WTC11 (cell line): ENCODE measurements at regions not wholly inside any gene's neighbourhood (a gene's known extent, or its start where the extent isn't known, plus 50 kb on each side); places are given as distances from the start of the nearest gene placed in this dataset.

Experiments
- ATAC-seq: fragments of 200-7000 bp; cut with Tn5 transposase; 2 replicates; pipeline ENCODE4 v1.10.0; 2021; ENCODE audit warnings: mild to moderate bottlenecking, moderate library complexity
- CTCF ChIA-PET: fragments of 300-600 bp; sonication (Branson Sonifier 250); formaldehyde crosslinking; loops from one replicate; lab custom pipeline; 2021; ENCODE audit warnings: antibody characterized with exemption; lab: Charles Lee
- POLR2A ChIA-PET: fragments of 350-600 bp; sonication (Branson Sonifier 250); formaldehyde crosslinking; loops from one replicate; lab custom pipeline; 2021; ENCODE audit warnings: antibody characterized with exemption; lab: Charles Lee
- DNase-seq: peaks from one replicate; pipeline ENCODE4 v3.0.0; 2021; ENCODE audit warnings: low spot score
- H3K27ac Mint-ChIP-seq: 2 replicates; pipeline ENCODE4 v1.8.0; 2021; ENCODE audit warnings: mixed read lengths
- H3K27me3 Mint-ChIP-seq: 2 replicates; pipeline ENCODE4 v1.8.0; 2021; ENCODE audit warnings: low read depth, mild to moderate bottlenecking, moderate library complexity, mixed read lengths
- H3K36me3 Mint-ChIP-seq: 2 replicates; pipeline ENCODE4 v1.8.0; 2021; ENCODE audit warnings: mixed read lengths
- H3K4me1 Mint-ChIP-seq: 2 replicates; pipeline ENCODE4 v1.8.0; 2022; ENCODE audit warnings: mixed read lengths
- H3K4me3 Mint-ChIP-seq: 2 replicates; pipeline ENCODE4 v1.8.0; 2021; ENCODE audit warnings: mild to moderate bottlenecking, moderate library complexity, mixed read lengths
- H3K9me3 Mint-ChIP-seq: 2 replicates; pipeline ENCODE4 v1.8.0; 2021; ENCODE audit warnings: mixed read lengths
- AR ChIP-seq: fragments of 250-450 bp; sonication (Bioruptor Pico); IDR thresholded peaks from 2 replicates; pipeline ENCODE4 v1.9.0; 2021; ENCODE audit warnings: mild to moderate bottlenecking
- ATF6 ChIP-seq: sonication (generic); formaldehyde crosslinking; IDR thresholded peaks from 2 replicates; pipeline ENCODE4 v1.8.1; 2023; ENCODE audit warnings: mild to moderate bottlenecking, missing genetic modification reagents
- CBFB ChIP-seq: sonication (generic); formaldehyde crosslinking; IDR thresholded peaks from 2 replicates; pipeline ENCODE4 v1.8.1; 2022; ENCODE audit warnings: mild to moderate bottlenecking, low read depth, missing genetic modification reagents
- CDX4 ChIP-seq: fragments of 250-450 bp; sonication (Bioruptor Pico); IDR thresholded peaks from 2 replicates; pipeline ENCODE4 v1.9.0; 2021; ENCODE audit warnings: moderate library complexity, mild to moderate bottlenecking, inconsistent platforms, borderline replicate concordance
- ELF4 ChIP-seq: sonication (generic); formaldehyde crosslinking; IDR thresholded peaks from 2 replicates; pipeline ENCODE4 v1.8.1; 2022; ENCODE audit warnings: low read depth, mild to moderate bottlenecking, moderate library complexity, missing genetic modification reagents
- ERG ChIP-seq: fragments of 250-450 bp; sonication (Bioruptor Pico); IDR thresholded peaks from 2 replicates; pipeline ENCODE4 v1.8.0; 2021; ENCODE audit warnings: mild to moderate bottlenecking
- FOXK1 ChIP-seq: sonication (generic); formaldehyde crosslinking; IDR thresholded peaks from 2 replicates; pipeline ENCODE4 v1.8.0; 2022; ENCODE audit warnings: mild to moderate bottlenecking, moderate library complexity, missing genetic modification reagents
- GRHL2 ChIP-seq: fragments of 250-450 bp; sonication (Bioruptor Pico); IDR thresholded peaks from 2 replicates; pipeline ENCODE4 v1.8.0; 2022; ENCODE audit warnings: mild to moderate bottlenecking, moderate library complexity; ENCODE audit not compliant: insufficient replicate concordance, severe bottlenecking
- HMGXB4 ChIP-seq: sonication (generic); formaldehyde crosslinking; IDR thresholded peaks from 2 replicates; pipeline ENCODE4 v1.8.1; 2023; ENCODE audit warnings: mild to moderate bottlenecking, moderate library complexity, missing genetic modification reagents
- MAX ChIP-seq: sonication (generic); formaldehyde crosslinking; IDR thresholded peaks from 2 replicates; pipeline ENCODE4 v1.8.0; 2022; ENCODE audit warnings: mild to moderate bottlenecking, missing genetic modification reagents
- MXD4 ChIP-seq: fragments of 250-450 bp; sonication (Bioruptor Pico); IDR thresholded peaks from 2 replicates; pipeline ENCODE4 v1.8.0; 2021; ENCODE audit warnings: mild to moderate bottlenecking, moderate library complexity, borderline replicate concordance
- MYBL2 ChIP-seq: sonication (generic); formaldehyde crosslinking; IDR thresholded peaks from 2 replicates; pipeline ENCODE4 v1.8.1; 2023; ENCODE audit warnings: mild to moderate bottlenecking, moderate library complexity, missing genetic modification reagents
- OVOL2 ChIP-seq: fragments of 250-450 bp; sonication (Bioruptor Pico); IDR thresholded peaks from 2 replicates; pipeline ENCODE4 v1.9.0; 2021; ENCODE audit warnings: mild to moderate bottlenecking, borderline replicate concordance
- SMAD4 ChIP-seq: sonication (generic); formaldehyde crosslinking; IDR thresholded peaks from 2 replicates; pipeline ENCODE4 v1.8.0; 2022; ENCODE audit warnings: mild to moderate bottlenecking, missing genetic modification reagents
- SP1 ChIP-seq: sonication (generic); formaldehyde crosslinking; conservative IDR thresholded peaks from 2 replicates; pipeline ENCODE4 v1.8.1; 2022; ENCODE audit warnings: missing genetic modification reagents
- TEAD1 ChIP-seq: sonication (generic); formaldehyde crosslinking; IDR thresholded peaks from 2 replicates; pipeline ENCODE4 v1.8.0; 2022; ENCODE audit warnings: mild to moderate bottlenecking, missing genetic modification reagents
- USF2 ChIP-seq: sonication (generic); formaldehyde crosslinking; IDR thresholded peaks from 2 replicates; pipeline ENCODE4 v1.8.1; 2023; ENCODE audit warnings: mild to moderate bottlenecking, missing genetic modification reagents, moderate library complexity
- ZBTB21 ChIP-seq: sonication (generic); formaldehyde crosslinking; IDR thresholded peaks from 2 replicates; pipeline ENCODE4 v1.8.1; 2023; ENCODE audit warnings: mild to moderate bottlenecking, missing genetic modification reagents, borderline replicate concordance
- ZBTB43 ChIP-seq: sonication (generic); formaldehyde crosslinking; IDR thresholded peaks from 2 replicates; pipeline ENCODE4 v1.8.1; 2023; ENCODE audit warnings: mild to moderate bottlenecking, missing genetic modification reagents
- ZSCAN18 ChIP-seq: fragments of 250-450 bp; sonication (Bioruptor Pico); IDR thresholded peaks from 2 replicates; pipeline ENCODE4 v2.1.2; 2022; ENCODE audit warnings: mild to moderate bottlenecking, moderate library complexity

- Mint-ChIP-seq H3K27ac (no peak overlapping the region), H3K9me3 (peaks cover 4% of the 10 kb centered on the region), H3K4me1 (peaks cover 29% of the 10 kb centered on the region), H3K27me3 (no peaks in the 10 kb centered on the region), H3K4me3 (no peak overlapping the region), H3K36me3 (no peaks in the 10 kb centered on the region)
- no peak for ATAC-seq
- DNase-seq = no peak
- ChIA-PET POLR2A (no interaction called here), CTCF (interaction anchor here (0.7 kb wide), 1 partner anchor 56 kb away, joined by 3 read pairs; no protein-coding TSS in a partner anchor)
- TF ChIP-seq ELF4 (CRISPR knock-in tag) (no peak), ATF6 (CRISPR knock-in tag) (no peak), HMGXB4 (CRISPR knock-in tag) (no peak), ERG (CRISPR knock-in tag) (no peak), CDX4 (CRISPR knock-in tag) (no peak), MAX (no peak), USF2 (CRISPR knock-in tag) (no peak), SP1 (CRISPR knock-in tag) (no peak), ZBTB21 (no peak), OVOL2 (CRISPR knock-in tag) (no peak), TEAD1 (CRISPR knock-in tag) (no peak), ZSCAN18 (CRISPR knock-in tag) (no peak), FOXK1 (CRISPR knock-in tag) (no peak), GRHL2 (CRISPR knock-in tag) (no peak)
Observed at GRCh38 chr6:47102331-47102730, 60.2 kb upstream of the ADGRF1 start.

- CTCF ChIA-PET = interaction anchor here (0.6 to 1.5 kb wide), 3 partner anchors 12 to 136 kb away, joined by 3 to 5 read pairs (median 4); no protein-coding TSS in a partner anchor
- POLR2A ChIA-PET = no interaction called here
Observed at GRCh38 chr6:47098570-47098993, 56.5 kb upstream of the ADGRF1 start.

More at GRCh38 chr6:47098570-47098993, 56.5 kb upstream of the ADGRF1 start:
- TF ChIP-seq ZBTB43 (CRISPR knock-in tag) = no peak
- TF ChIP-seq SMAD4 (CRISPR knock-in tag) = no peak
- no peak for TF ChIP-seq FOXK1 (CRISPR knock-in tag)
- no peak for TF ChIP-seq CBFB
- TF ChIP-seq AR = no peak
- no peak for TF ChIP-seq MYBL2 (CRISPR knock-in tag)
- no peak for TF ChIP-seq MXD4
- Mint-ChIP-seq H3K4me3 (no peak overlapping the region), H3K4me1 (peaks cover 12% of the 10 kb centered on the region), H3K27me3 (no peaks in the 10 kb centered on the region), H3K36me3 (no peaks in the 10 kb centered on the region), H3K27ac (no peak overlapping the region; the same call in 1 of the 2 replicates), H3K9me3 (peaks cover 4% of the 10 kb centered on the region)
- DNase-seq (no peak), ATAC-seq (no peak)
